Epidermal melanocyte (primary cell): ENCODE measurements at regions not wholly inside any gene's neighbourhood (a gene's known extent, or its start where the extent isn't known, plus 50 kb on each side); places are given as distances from the start of the nearest gene placed in this dataset.

ENCODE experiments used
- DNase-seq: peaks from one replicate; pipeline ENCODE4 v3.0.0; 2011; ENCODE audit warnings: low spot score; ENCODE audit not compliant: insufficient read length

DNA sequence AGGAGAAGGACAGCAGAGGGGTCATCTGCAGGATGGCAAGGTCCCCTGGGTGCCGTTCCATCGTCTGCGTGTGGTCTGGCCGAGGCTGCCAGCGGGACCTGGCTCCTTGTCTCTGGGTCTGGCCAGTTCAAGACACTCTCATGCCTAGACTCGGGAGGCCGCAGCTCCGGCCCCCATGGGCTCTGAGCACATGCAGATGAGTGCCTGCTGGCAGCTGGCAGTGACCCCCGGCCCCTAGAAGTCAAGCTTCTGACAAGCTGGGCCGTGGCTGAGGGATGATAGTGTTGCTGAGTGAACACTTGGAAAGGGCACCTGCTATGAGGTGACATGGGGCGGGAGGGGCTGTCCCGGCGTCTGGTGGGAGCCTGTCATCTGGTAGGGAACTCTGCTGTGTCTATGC lies 1180.6 kb downstream of the BRD1 start:
- DNase-seq, result no peak

- no peak for DNase-seq
These were observed 1181.3 kb downstream of the BRD1 start for GRCh38 chr22:48646216-48646925.

GRCh38 chr22:48645766-48646165 lies 1181.9 kb downstream of the BRD1 start:
- DNase-seq, result no peak

DNA sequence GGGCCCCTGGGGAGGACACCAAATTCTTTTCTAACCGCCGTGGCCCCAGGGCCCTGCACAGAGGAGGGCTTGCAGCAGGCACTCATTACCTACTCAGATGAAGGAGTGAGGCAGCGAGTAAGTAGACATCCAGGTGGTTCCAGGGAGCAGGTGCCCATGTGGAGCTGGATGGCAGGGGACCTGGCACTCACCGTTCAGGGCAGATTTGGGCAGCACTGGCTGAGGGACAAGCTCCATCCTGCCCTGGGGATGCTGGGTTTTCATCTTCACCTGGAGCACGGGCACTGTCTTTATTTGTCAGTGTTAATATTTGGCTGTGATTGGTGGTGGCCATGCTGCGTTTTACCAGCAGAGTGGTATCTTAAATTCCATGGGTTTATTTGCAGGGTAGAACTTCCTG lies 1182.7 kb downstream of the BRD1 start:
- DNase-seq, result no peak

GRCh38 chr22:48644108-48644507 lies 1183.6 kb downstream of the BRD1 start:
- no peak for DNase-seq

DNA sequence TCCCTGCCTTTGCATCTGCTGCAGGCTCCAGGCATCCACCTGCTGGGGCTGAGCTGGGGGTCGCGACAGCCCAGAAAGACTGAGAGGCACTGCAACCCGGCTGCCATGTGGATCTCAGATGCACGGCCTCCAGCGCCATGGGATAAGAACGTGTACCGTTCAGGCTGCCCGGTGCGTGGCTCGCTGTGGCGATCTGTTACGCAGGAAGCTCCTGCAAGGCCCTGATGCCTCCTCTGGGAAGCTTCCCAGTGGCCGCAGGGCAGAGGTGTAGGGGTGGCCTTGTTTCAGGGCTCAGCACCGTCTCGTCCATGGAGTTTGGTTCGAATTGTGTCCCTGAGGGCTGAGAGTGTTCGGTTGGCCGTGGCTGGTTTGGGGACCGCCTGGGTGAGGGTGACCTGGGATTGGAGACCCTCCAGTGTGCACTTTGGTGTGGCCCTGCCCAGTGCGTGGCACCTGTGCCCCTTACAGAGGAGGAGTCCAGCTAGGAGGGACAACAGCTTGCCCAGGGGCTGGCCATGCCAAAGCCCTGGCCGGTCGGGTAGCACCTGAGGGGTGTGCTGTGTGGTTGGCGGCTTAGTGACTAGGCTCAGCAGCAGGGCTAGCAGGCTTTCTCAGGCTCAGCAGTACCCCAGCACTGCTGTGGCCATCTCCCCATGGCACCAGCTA lies 1184.5 kb downstream of the BRD1 start:
- DNase-seq, result no peak

GRCh38 chr22:48642550-48642949 lies 1185.1 kb downstream of the BRD1 start:
- DNase-seq, result no peak

DNA sequence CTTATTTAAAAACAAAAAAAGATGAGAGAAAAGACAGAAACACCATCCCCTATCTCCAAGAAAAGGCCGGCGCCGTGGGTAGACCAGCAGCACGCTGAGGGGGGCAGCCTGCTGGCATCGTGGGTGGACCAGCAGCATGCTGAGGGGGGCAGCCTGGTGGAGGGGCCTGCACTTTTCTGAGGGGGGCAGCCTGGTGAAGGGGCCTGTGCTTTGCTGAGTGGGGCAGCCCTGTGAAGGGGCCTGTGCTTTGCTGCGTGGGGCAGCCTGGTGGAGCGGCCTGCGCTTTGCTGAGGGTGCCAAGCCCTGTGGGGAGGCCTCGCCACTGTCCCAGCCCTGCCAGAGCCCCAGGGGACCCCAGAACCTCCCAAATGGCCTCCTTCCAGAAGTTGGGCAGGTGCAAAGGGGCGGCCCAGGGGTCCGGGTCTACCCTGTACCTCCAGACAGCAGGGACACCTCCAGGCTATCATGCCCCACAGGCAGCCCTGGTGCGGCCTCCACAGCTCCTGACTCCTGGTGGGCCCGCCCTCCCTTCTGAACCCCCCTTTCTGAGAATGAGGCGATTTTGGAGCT lies 1185.7 kb downstream of the BRD1 start:
- no peak for DNase-seq

DNA sequence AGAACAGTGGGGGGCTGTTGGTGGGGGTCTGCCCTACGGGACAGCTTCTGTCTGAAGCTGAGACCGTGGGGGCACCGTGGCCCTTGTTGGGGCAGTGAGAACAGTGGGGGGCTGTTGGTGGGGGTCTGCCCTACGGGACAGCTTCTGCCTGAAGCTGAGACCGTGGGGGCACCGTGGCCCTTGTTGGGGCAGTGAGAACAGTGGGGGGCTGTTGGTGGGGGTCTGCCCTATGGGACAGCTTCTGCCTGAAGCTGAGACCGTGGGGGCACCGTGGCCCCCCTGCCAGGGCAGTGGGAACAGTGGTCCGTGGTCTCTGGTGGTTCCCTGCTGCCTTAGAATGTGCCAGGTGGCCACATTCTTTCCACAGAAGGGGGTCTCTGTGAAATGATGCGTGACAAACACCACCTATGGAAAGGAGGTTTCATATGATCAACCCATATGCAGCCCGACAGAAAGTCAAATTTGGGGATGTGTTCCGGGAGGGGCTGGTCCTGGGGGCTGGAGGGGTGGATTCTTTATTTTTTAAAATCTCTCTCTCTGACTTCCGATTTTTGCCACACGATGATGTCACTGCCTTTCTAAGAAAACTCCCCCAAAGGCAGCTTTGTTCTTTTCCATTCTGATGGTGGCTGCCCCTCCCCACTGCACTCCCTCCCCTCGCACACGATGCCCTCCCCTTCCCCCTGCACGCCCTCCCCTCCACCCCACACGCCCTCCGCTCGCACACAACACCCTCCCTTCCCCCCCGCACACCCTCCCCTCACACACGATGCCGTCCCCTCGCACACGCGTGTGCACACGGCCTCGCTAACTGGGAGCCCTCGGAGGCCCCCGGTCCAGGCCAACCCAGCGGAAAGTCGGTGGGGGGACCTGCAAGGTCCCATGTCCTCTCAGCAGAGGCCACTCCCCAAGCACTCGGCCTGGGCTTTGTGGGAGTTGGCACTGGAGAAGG lies 1186.5 kb downstream of the BRD1 start:
- DNase-seq, result no peak

DNA sequence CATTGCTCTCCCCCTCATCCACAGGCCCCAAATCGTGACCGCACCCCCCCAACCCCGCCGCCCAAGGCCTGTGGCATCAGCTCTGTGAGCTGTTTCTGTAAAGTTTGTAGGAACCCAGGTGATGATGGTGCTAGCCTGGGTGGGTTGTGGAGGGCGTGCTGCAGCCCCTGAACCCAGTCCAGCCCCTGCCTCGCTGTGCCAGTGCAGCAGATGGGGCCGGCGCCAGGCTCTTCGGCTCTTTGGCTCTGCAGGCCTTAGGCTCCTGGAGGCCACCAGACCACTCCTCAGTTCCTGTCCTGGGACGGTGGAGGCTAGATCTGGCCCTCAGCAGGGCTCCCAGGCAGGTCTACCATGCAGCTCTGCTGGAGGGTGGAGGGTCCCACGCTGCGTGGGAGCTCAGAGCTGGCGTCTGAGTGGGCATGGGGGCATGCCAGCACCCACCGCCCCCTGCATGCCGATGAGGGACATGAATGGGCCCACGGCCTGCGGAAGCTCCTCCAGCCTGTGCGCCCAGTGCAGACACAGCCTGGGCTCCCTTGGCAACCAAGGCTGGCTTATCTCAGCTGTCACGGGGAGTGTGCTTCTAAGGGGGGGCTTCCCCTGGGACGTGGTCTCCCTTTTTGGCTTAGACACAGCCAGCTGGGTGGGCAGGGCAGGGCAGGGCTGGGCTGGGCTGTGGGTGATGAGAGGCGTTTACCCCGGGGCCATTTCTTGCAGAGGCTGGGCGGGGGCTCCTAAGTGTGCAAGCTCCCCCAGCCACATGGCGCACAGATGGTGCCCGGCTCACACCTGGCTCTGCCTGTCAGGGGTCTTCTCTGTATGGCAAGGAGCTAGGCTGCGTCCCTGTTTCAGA lies 1187.6 kb downstream of the BRD1 start:
- no peak for DNase-seq

DNA sequence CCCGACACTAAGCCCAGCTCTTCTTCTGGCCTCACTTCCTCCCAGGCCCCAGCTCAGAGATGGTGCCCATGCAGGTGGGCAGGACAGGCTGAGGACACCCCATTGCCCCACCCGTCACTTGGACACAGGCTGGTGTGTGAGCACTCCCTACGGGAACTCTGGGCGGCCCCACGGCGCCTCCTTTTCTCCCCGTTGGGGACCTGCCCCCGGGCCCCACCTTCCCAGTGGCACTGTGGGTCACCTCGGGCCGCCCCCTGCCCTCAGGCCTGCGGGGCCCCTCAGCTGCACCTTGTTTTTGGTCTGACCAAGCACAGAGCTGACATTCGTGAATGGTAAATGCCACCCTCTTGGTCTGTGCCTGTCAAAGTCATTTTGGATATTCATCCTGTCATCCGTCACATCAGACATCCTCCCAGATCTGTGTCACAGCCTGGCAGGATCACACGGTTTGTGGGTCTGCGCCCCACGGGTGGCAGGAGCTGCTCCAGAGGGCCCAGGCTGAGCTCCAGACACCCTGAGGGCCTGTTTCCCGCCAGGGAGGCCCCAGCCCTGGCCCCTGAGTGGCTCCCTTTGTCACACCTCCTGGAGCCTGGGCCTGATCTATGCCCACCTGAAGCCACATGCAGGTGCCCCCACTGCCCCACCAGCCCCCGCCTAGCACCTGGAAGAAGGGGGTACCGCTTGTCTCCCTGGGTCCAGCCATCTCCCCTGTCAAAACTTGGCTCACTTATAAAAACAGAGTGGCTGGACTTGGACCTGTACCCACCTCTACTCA lies 1188.5 kb downstream of the BRD1 start:
- no peak for DNase-seq

DNA sequence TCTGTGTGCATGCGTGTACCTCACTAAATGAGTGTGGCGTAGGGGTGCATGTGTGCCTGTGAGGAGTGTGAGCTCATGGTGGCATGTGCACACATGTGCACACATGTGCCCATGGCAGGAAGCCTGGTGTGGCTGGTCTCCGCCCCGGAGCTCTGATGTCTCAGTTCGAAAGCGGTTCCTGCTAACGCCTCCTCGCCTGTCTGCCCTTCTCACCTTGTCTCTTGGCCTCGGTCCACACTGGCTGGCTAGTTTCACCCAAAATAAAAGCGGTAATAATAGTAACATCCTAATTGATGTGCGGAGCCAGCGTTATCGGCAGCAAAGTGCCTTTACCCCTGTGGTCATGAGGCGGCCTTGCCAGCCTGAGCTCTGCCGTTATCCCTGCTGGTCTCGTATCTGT lies 1190.4 kb downstream of the BRD1 start:
- no peak for DNase-seq

DNA sequence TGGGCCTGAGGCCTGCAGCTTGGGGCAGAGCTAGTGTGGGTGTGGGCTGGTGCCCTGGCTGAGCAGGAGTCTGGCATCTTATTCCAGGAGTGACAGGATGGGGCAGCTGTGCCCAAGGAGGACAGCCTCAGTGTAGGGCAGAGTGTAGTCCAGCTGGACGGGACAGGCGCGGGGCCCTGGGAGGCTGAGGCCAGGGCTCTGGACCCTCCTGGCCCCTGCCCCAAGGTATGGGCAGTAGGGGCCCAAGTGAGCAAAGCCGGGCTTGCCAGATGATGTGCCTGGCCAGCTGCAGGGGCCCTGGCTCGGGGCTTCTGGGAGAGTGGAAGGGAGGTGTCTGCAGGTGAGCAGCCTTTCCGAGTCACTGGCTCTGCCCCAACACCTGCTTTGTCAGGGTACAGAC lies 1190.9 kb downstream of the BRD1 start:
- DNase-seq, result no peak

DNA sequence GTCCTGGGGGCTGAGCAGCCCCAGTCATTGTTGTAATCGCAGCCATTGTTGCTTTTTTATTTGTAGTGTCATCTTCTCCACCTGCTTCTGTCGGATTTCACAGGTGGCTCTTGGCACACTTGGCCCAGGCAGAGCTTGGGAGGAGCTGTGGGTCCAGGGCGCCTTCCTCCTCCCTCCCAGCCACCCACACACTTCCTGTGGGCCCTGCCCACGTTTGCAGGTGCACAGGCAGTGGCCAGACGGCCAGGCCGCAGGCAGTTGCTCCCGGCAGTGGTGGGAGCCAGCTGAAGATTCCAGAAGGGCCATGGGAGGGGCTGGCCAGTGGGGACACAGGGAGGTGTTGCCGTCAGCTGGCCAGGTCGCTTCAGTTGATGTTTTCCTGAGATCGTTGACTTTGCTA lies 1191.9 kb downstream of the BRD1 start:
- DNase-seq, result no peak

- no peak for DNase-seq
These were observed 1192.6 kb downstream of the BRD1 start for GRCh38 chr22:48635031-48635430.

- DNase-seq, result no peak
These were observed 1193.5 kb downstream of the BRD1 start for GRCh38 chr22:48633996-48634836.

- DNase-seq, result no peak
These were observed 1194.9 kb downstream of the BRD1 start for GRCh38 chr22:48632646-48633246.

DNA sequence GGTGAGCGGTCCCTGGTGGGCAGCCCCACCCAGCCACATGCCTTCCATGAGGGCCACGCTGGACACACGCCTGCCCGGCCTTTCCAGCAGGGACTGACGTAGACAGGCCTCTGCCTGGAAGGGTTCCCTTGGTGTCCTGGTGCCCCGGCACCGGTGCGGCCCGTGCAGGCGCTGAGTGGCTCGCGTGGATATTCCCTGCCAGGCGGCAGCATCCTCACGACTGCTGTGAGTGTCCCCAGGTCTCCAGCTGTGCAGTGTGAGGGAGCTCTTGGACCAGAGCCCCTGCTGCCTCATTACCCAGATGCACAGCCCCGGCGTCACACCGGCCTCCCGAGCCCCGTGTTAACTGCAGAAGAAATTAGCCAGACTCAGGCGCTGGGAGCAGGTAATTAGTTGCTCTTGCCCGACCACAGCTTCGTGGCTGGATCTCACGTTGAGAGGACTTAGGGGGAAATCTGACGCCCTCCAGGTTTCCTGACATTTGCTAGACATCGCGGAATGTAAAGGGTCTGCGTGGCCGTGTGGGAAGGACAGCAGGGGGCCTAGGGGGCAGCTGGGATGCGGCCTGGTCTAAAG lies 1196.3 kb downstream of the BRD1 start:
- no peak for DNase-seq
